Right ventricle myocardium superior (tissue), 1 donor: ENCODE measurements at regions not wholly inside any gene's neighbourhood (a gene's known extent, or its start where the extent isn't known, plus 50 kb on each side); places are given as distances from the start of the nearest gene placed in this dataset.
A peak's percentile ranks its signal among the peaks of the same experiment; 100 is the strongest.

Experiments
- ATAC-seq: fragments of 200-7000 bp; cut with Tn5 transposase; one replicate; pipeline ENCODE4 v1.9.1; 2020; ENCODE audit warnings: mild to moderate bottlenecking; ENCODE audit not compliant: poor library complexity
- DNase-seq: peaks from one replicate; pipeline ENCODE4 v3.0.0-alpha.2; 2020
- intact Hi-C: fragments of 100-400 bp; cut with DNase I; formaldehyde crosslinking; loops from one replicate; pipeline ENCODE4 v1.11.2; 2022
- donor health status: DM: no; HTN: yes; CAD: no; lungs with severe emphysema.

- intact Hi-C loops = no loop called here
- DNase-seq = no peak
These were observed 74.7 kb downstream of the BUD13 start for GRCh38 chr11:116698080-116698479.

GRCh38 chr11:116697639-116698038, 75.1 kb downstream of the BUD13 start:
- no peak for ATAC-seq
- intact Hi-C loops = no loop called here
- no peak for DNase-seq

More at GRCh38 chr11:116698080-116698479, 74.7 kb downstream of the BUD13 start:
- no peak for ATAC-seq

DNA sequence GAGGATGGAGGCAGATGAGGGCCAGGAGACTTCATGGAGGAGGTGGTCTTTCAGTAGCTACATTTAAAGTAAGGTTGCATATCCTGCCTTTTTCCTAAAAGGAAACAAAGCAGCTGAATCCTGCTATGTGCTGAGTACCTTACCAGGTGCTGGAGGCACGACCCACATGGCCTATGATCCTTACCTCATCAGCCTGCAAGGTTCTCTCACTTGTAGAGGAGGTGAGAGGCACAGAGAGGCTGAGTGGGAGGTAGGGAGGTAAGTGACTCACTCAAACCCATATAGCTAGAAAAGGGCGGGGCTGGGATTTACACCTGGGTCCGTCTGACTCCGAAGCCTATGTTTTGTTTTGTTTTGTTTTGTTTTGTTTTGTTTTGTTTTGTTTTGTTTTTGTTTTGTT, 75.8 kb downstream of the BUD13 start:
- DNase-seq = no peak
- intact Hi-C loops = no loop called here

GRCh38 chr11:116696381-116696941, 76.3 kb downstream of the BUD13 start:
- DNase-seq (no peak), ATAC-seq (no peak)
- intact Hi-C loops = no loop called here

More for the DNA sequence above, 75.8 kb downstream of the BUD13 start:
- ATAC-seq = no peak

DNA sequence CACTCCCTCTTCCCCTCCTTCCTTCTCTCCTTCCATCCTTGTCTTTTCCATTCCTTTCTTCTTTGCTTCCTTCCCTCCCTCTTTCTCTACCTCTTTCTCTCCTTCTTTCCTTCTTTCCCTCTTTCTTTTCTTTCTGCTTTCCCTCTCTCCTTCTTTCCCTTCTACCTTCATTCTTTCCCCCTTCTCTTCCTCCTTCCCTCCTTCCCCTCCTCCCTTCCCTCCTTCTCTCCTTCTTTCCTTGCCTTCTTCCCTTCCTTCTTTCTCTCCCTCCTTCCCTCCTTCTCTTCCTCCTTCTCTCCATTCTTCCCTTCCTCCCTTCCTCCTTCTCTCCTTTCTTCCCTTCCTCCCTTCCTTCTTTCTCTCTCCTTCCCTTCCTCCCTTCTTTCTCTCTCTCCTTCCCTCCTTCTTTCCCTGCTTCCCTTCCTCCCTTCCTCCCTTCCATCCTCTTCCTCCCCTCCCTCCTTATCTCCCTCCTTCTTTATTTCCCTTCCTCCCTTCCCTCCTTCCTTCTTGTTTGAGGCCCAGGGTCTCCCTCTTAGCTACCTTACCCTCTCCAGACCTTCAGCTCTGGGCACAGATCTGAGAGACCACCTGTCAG, 77.0 kb downstream of the BUD13 start:
- ATAC-seq = no peak
- intact Hi-C loops = no loop called here
- no peak for DNase-seq

- intact Hi-C loops = loop anchor here (5.0 kb wide), 1 partner anchor 478 kb away; no protein-coding TSS in a partner anchor
- ATAC-seq (no peak), DNase-seq (no peak)
These were observed 77.8 kb downstream of the BUD13 start for GRCh38 chr11:116694815-116695590.

DNA sequence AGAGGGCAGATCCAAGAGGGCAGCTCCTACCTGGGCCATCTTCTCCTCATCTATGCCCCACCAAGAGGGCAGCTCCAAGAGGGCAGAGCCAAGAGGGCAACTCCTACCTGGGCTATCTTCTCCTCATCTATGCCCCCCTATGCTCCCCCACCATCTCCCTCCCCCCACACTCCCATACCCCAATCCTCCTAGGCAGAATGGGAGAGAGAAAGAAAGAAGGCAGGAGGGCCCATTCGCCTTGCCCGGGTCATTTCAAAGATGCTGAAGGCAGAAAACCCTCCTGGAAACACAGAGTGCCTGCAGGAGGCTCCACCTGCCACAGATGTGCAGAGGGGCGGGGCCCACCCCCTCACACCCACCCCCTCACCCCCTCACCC, 78.5 kb downstream of the BUD13 start:
- ATAC-seq (no peak), DNase-seq (no peak)
- intact Hi-C loops = loop anchor here (5.0 kb wide), 1 partner anchor 477 kb away; no protein-coding TSS in a partner anchor

GRCh38 chr11:116693593-116694348, 79.0 kb downstream of the BUD13 start:
- ATAC-seq (no peak), DNase-seq (no peak)
- intact Hi-C loops = loop anchor here (5.0 kb wide), 1 partner anchor 476 kb away; no protein-coding TSS in a partner anchor

DNA sequence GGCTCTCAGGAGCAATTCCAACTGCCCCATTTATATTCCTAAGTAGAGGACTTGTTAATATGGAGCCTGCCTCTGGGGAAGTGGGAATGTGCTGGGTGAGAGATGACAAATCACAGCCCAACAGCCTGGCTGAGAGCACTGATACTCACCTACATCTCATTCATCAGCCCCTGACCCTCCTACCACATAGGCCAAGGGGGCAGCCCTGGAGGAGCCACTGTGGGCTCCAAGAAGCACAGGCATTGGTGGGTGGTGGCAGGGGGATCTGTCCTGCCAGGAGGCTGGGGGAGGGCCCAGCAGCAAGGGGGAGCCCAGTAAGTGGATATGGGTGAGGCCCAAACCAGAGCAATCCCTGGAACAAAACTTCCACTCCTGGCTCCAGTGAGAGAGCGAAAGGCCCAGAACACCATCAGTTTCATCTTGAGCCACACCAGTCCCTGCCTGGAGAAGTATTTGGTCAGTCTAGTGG, 79.7 kb downstream of the BUD13 start:
- intact Hi-C loops = loop anchor here (5.0 kb wide), 1 partner anchor 476 kb away; no protein-coding TSS in a partner anchor
- no peak for ATAC-seq
- no peak for DNase-seq

GRCh38 chr11:116692318-116693101, 80.3 kb downstream of the BUD13 start:
- DNase-seq (no peak), ATAC-seq (no peak)
- intact Hi-C loops = loop anchor here (5.0 kb wide), 1 partner anchor 475 kb away; no protein-coding TSS in a partner anchor

GRCh38 chr11:116691771-116692177, 81.0 kb downstream of the BUD13 start:
- peak; percentile 73 for ATAC-seq
- intact Hi-C loops = loop anchor here (5.0 kb wide), 1 partner anchor 474 kb away; no protein-coding TSS in a partner anchor

DNA sequence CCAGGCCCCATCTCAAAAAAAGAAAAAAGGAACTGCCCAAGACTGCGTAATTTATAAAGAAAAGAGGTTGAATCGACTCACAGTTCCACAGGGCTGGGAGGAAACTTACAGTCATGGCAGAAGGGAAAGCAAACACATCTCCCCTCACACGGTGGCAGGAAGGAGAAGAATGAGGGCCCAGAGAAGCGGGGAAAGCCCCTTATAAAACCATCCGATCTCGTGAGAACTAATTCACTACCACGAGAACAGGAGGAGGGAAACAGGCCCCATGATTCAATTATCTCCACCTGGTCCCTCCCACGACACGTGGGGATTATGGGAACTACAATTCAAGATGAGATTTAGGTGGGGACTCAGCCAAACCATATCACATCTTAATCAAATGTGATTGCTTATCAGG, 82.2 kb downstream of the BUD13 start:
- intact Hi-C loops = loop anchor here (5.0 kb wide), 1 partner anchor 473 kb away; no protein-coding TSS in a partner anchor
- no peak for DNase-seq
- ATAC-seq = no peak

More at GRCh38 chr11:116691771-116692177, 81.0 kb downstream of the BUD13 start:
- DNase-seq = no peak

GRCh38 chr11:116689413-116690127, 83.2 kb downstream of the BUD13 start:
- ATAC-seq (no peak), DNase-seq (no peak)
- intact Hi-C loops = loop anchor here (5.0 kb wide), 1 partner anchor 472 kb away; no protein-coding TSS in a partner anchor

DNA sequence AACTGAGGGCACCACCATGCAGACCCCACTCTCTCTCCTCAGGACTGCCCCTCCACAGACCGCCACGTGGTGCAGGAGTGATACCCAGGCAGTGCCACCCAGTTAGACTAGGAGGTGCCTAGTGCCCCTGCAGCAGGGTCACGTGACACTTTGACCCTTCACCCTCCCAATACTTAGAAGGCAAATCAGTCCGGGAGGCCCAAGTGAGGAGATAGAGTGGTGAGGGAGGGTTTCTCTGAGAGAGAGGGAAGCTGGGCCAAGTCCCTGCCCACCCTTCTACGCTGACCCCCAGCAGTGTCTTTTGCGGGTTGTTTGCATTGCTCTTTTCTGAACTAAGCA, 84.6 kb downstream of the BUD13 start:
- DNase-seq = no peak
- ATAC-seq = no peak
- intact Hi-C loops = no loop called here

DNA sequence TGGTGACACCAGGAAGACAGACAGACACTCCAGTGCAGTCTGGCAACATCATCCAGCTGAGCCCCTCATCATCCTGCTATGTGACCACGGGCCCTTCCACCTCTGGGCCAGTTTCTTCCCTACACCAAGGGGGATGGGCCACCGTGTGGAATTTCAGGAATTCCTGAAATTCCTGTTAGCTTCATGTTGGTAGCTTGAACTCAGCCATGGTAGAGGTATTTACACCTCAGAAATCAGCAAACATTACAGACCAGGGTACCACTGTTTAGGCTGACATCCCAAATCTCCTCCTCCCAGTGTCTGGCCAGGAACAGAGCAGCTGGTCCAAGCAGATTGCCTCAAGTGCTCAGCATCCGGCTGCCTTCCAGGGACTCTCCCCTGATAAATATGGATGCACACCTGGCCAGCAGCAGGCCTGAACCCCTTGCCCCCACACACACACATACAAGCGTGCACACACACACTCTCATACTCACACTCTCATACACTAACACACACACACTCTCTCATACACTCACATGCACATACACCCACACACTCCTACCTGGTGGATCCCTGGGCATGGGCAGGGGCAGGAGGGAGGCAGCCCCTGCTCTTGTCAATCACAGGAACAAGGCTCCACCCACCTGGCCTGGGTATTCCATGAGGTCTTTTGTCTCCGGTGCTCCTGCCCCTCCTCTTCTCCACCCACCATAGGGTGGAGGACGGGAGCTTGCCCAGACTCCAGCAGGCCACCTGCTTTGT, 85.2 kb downstream of the BUD13 start:
- ATAC-seq = no peak
- no peak for DNase-seq
- intact Hi-C loops = no loop called here

- ATAC-seq (no peak), DNase-seq (no peak)
- intact Hi-C loops = no loop called here
These were observed 85.9 kb downstream of the BUD13 start for GRCh38 chr11:116686866-116687265.

GRCh38 chr11:116683982-116684381, 88.8 kb downstream of the BUD13 start:
- DNase-seq (no peak), ATAC-seq (no peak)
- intact Hi-C loops = no loop called here
